Mesothelial cell of epicardium (in vitro differentiated cells): ENCODE measurements at regions not wholly inside any gene's neighbourhood (a gene's known extent, or its start where the extent isn't known, plus 50 kb on each side); places are given as distances from the start of the nearest gene placed in this dataset.
"Not testable (repeated sequence)": the region's sequence is repeated elsewhere in the genome, so short reads cannot be mapped to it uniquely, and the experiment has no call there.

Source experiments
- DNase-seq, 2 experiments: peaks; one replicate each; pipeline ENCODE4 v3.0.0; 2021; ENCODE audit warnings: low spot score in 2 of 2; ENCODE audit not compliant: unreplicated experiment in 2 of 2
- H3K27ac Mint-ChIP-seq: 2 replicates; pipeline ENCODE4 v1.8.0; 2021; ENCODE audit warnings: mixed read lengths
- H3K27me3 Mint-ChIP-seq: 2 replicates; pipeline ENCODE4 v1.8.0; 2021; ENCODE audit warnings: low read depth, mixed read lengths
- H3K36me3 Mint-ChIP-seq: 2 replicates; pipeline ENCODE4 v1.8.0; 2021; ENCODE audit warnings: mixed read lengths
- H3K4me1 Mint-ChIP-seq: 2 replicates; pipeline ENCODE4 v1.8.0; 2021; ENCODE audit warnings: mixed read lengths
- H3K4me3 Mint-ChIP-seq: 2 replicates; pipeline ENCODE4 v1.8.0; 2021; ENCODE audit warnings: mild to moderate bottlenecking, moderate library complexity, mixed read lengths
- H3K9me3 Mint-ChIP-seq: 2 replicates; pipeline ENCODE4 v1.8.0; 2021; ENCODE audit warnings: mixed read lengths
- TF ChIP-seq, protein P1 (sequence below): fragments of 200-600 bp; sonication (generic); IDR thresholded peaks from one replicate; pipeline ENCODE4 v1.5.0; 2021; ENCODE audit warnings: antibody characterized with exemption; ENCODE audit not compliant: unreplicated experiment

DNA sequence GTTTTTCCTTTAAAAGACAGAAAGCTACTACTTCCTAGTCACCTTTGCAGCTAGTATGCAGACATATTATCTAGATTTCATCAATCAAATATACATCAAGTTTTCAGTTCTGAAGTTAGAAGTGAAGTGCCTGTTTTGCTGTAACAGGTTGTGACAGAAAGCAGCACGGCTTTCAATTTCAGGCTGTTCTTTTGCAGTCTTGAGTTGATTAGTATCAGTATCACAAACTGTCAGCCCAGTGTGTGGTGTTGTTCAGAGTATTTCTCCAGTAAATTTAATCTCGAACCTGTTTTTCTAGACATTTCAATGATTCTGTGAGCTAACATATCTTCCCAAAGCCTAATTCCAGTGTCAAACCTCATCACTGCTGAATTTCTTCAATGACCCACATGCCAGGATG is 1050.8 kb downstream of the DIPK2A start:
- no peak overlapping the region for H3K4me3 Mint-ChIP-seq
- no peaks in the 10 kb centered on the region for H3K4me1 Mint-ChIP-seq
- no peak overlapping the region for H3K27ac Mint-ChIP-seq
- DNase-seq, result no peak
- peaks cover 7% of the 10 kb centered on the region for H3K36me3 Mint-ChIP-seq
- H3K9me3 Mint-ChIP-seq, result peaks cover 11% of the 10 kb centered on the region
- H3K27me3 Mint-ChIP-seq, result no peaks in the 10 kb centered on the region
- TF ChIP-seq, protein P1, sequence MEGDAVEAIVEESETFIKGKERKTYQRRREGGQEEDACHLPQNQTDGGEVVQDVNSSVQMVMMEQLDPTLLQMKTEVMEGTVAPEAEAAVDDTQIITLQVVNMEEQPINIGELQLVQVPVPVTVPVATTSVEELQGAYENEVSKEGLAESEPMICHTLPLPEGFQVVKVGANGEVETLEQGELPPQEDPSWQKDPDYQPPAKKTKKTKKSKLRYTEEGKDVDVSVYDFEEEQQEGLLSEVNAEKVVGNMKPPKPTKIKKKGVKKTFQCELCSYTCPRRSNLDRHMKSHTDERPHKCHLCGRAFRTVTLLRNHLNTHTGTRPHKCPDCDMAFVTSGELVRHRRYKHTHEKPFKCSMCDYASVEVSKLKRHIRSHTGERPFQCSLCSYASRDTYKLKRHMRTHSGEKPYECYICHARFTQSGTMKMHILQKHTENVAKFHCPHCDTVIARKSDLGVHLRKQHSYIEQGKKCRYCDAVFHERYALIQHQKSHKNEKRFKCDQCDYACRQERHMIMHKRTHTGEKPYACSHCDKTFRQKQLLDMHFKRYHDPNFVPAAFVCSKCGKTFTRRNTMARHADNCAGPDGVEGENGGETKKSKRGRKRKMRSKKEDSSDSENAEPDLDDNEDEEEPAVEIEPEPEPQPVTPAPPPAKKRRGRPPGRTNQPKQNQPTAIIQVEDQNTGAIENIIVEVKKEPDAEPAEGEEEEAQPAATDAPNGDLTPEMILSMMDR, result no peak

DNA sequence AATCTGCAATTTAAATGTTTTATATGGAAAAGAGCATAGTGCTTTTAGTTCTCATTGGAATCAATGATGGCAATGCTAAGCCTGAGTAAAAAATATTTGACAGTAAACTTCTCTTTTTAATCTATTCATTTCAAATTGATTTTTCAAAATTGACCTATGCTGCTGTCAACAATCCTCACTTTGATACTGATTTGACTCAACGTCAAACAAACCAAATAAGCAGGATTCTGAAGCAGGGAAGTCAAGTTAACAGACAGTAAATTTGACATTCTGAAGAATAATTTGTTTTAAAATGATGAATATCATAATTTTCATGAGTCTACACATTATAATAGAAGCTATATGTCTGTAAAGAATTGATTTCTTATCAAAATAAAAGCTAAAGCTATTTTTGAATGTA is 1053.1 kb downstream of the DIPK2A start:
- Mint-ChIP-seq H3K9me3 (peaks cover 28% of the 10 kb centered on the region), H3K36me3 (peaks cover 18% of the 10 kb centered on the region), H3K4me3 (no peak overlapping the region), H3K27ac (no peak overlapping the region), H3K4me1 (peaks cover 2% of the 10 kb centered on the region), H3K27me3 (no peaks in the 10 kb centered on the region)
- TF ChIP-seq, protein P1, result no peak
- no peak for DNase-seq

DNA sequence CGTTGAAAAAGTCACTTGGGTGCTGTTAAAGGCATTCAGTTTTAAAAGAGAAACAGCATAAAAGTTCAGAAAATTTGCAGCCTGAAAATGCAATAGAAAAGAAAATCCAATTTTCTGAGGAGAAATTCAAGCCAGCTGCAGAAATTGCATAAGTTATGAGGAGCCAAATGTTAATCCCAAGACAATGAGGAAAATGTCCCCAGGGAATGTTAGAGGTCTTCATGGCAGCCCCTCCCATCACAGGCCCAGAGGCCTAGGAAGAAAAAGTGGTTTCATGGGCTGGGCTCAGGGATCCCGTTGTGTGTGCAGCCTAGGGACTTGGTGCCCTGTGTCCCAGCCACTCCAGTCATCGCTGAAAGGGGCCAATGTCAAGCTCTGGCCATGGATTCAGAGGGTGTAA is 1055.6 kb downstream of the DIPK2A start:
- H3K36me3 Mint-ChIP-seq, result peaks cover 18% of the 10 kb centered on the region
- peaks cover 33% of the 10 kb centered on the region for H3K9me3 Mint-ChIP-seq
- not testable (repeated sequence) for DNase-seq, H3K27me3 Mint-ChIP-seq, H3K4me3 Mint-ChIP-seq, H3K4me1 Mint-ChIP-seq, H3K27ac Mint-ChIP-seq

DNA sequence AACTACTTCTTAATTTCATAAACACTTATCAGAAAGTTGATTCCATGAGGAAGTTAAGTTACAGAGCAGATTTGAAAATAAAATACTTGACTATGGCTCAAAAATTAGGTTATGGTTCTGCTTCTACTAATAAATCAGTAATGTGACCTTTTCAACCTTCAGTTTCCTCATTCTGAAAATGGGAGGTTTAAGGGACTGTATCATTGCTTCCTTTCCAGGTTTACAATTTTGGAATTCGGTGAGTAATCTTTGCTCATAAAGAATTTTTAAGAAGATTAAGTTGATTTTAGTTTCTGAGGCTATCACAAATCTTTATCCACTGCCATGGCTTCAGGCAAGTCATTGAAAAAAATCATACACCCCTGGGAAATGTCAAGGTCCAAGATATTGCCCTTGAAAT is 1061.2 kb downstream of the DIPK2A start:
- H3K4me1 Mint-ChIP-seq, result peaks cover 4% of the 10 kb centered on the region
- no peak overlapping the region for H3K27ac Mint-ChIP-seq
- H3K36me3 Mint-ChIP-seq, result peaks cover 14% of the 10 kb centered on the region
- no peak for DNase-seq
- H3K9me3 Mint-ChIP-seq, result peaks cover 28% of the 10 kb centered on the region
- TF ChIP-seq, protein P1, result no peak
- H3K4me3 Mint-ChIP-seq, result no peak overlapping the region
- H3K27me3 Mint-ChIP-seq, result no peaks in the 10 kb centered on the region

DNA sequence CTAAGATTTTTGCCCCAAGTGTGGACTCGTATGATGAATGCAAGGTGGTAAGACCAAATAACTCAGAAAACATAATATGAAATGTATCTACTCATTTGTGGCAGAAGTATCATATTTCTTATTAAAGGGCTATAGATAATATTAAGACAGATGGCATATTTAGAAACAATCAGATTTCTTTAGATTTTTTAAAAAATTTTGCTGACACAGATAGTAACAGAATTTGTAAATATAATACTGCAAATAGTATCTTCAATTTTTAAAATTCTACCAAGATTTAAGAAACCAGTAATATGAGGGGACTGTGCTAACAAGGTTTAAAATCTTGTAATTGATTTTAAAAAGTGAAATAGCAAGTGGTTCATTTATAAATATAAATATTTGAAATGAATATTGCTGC is 1064.1 kb downstream of the DIPK2A start:
- Mint-ChIP-seq H3K27ac (no peak overlapping the region), H3K4me3 (no peak overlapping the region), H3K4me1 (no peaks in the 10 kb centered on the region), H3K9me3 (peaks cover 11% of the 10 kb centered on the region), H3K27me3 (no peaks in the 10 kb centered on the region), H3K36me3 (peaks cover 2% of the 10 kb centered on the region)
- TF ChIP-seq, protein P1, result no peak
- DNase-seq, result no peak

DNA sequence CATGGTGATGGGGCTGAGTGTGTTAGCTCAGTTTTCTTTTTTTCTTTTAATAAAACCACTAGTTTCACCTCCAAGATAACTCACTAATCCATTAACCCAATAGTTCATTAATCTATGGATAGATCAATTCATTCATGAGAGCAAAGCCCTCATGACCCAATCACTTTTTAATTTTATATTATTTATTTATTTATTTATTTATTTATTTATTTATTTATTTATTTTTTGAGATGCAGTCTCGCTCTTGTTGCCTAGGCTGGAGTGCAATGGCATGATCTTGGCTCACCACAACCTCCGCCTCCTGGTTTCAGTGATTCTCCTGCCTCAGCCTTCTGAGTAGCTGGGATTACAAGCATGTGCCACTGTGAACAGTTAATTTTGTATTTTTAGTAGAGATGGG is 1082.4 kb downstream of the DIPK2A start:
- not testable (repeated sequence) for H3K27me3 Mint-ChIP-seq, H3K27ac Mint-ChIP-seq, H3K4me3 Mint-ChIP-seq, H3K9me3 Mint-ChIP-seq, H3K4me1 Mint-ChIP-seq, DNase-seq, H3K36me3 Mint-ChIP-seq

DNA sequence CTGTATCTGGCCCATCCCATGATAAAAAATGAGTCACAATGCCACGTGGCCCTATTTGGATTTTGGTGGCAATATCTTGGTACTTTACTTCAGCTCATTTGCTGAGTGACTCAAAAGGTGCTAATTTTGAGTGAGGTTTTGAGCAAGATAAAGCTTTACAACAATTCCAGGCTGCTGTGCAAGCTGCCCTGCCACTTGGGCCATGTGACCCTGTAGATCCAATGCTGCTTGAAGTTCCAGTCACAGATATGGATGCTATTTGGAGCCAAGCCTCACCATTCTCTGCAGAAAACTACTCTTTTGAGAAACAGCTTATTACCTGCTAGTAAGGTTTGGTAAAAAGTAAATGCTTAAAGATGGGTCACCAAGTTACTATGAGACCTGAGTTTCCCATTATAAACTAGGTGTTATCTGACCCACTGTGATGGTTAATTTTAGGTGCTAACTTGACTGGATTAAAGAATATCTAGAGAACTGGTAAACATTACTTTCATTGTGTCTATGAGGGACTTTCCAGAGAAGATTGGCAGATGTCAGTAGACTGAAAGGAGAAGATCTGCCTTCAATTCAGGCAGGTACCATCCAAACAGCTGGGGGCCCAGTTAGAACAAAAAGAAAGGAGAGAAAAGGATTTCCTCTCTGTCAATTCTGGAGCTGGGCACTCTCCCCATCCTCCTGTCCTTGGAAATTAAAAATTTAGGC is 1083.9 kb downstream of the DIPK2A start:
- H3K9me3 Mint-ChIP-seq, result peaks cover 13% of the 10 kb centered on the region
- TF ChIP-seq, protein P1, result no peak
- H3K4me3 Mint-ChIP-seq, result no peak overlapping the region
- DNase-seq, result no peak
- no peak overlapping the region for H3K27ac Mint-ChIP-seq
- H3K27me3 Mint-ChIP-seq, result no peaks in the 10 kb centered on the region
- peaks cover 3% of the 10 kb centered on the region for H3K36me3 Mint-ChIP-seq
- no peaks in the 10 kb centered on the region for H3K4me1 Mint-ChIP-seq
